ENCODE measurements at regions not wholly inside any gene's neighbourhood (a gene's known extent, or its start where the extent isn't known, plus 50 kb on each side); places are given as distances from the start of the nearest gene placed in this dataset.

DNA sequence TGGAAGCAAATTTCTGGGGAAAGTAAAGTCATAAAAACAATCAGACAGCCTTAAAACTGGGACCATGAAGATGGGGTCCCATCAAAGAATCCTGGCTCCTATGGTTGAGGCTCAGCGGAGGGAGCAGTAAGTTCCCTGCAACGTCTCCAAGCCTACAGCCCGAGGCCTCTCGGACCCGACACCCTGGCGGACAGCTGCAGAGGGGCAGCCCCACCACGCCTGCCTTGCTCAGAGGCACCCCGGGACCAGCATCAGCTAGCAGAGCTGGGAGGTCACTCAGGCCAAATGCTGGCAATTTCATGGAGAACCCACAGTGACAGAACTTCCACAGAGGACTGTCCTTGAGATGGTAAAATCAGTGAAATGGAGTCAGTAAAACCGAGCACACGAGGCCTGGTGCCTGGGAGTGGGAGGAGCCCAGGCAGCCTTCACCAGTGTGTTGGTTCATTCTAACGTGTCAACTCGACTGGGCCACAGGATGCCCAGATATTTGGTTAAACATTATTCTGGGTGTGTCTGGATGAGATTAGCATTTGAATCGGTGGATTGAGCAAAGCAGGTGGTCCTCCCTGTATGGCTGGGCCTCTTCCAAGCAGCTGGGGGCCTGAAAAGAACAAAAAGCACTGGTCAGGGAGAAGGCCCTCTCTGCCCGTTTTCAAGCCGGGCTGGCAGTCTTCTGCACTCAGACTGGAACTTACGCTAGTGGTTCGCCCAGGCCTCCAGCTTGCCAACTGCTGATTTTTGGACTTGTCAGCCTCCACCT is 96.2 kb upstream of the INSIG1 start:
- H3K27ac ChIP-seq (ENCODE audit: low read depth in 2 of 2, low read length in 2 of 2), result no peak overlapping the region
- peaks cover 0 to under 1% of the 10 kb centered on the region in 2 donors for H3K9me3 ChIP-seq (ENCODE audit: control insufficient read depth in 2 of 2, low read length in 2 of 2)
- peaks cover 0 to 3% of the 10 kb centered on the region in 2 donors for H3K4me1 ChIP-seq (ENCODE audit: control insufficient read depth in 2 of 2, insufficient read depth in 2 of 2, low read length in 2 of 2)
- H3K27me3 ChIP-seq (ENCODE audit: control insufficient read depth in 2 of 2, insufficient read depth in 2 of 2, low read length in 2 of 2), result no peaks in the 10 kb centered on the region
- H3K9ac ChIP-seq (ENCODE audit: low read depth in 1 of 2, low read length in 2 of 2), result no peak overlapping the region
- no peaks in the 10 kb centered on the region for H3K36me3 ChIP-seq (ENCODE audit: control insufficient read depth in 2 of 2, insufficient read depth in 2 of 2, low read length in 2 of 2)
- no peak overlapping the region for H3K4me3 ChIP-seq (ENCODE audit: low read length in 2 of 2)

DNA sequence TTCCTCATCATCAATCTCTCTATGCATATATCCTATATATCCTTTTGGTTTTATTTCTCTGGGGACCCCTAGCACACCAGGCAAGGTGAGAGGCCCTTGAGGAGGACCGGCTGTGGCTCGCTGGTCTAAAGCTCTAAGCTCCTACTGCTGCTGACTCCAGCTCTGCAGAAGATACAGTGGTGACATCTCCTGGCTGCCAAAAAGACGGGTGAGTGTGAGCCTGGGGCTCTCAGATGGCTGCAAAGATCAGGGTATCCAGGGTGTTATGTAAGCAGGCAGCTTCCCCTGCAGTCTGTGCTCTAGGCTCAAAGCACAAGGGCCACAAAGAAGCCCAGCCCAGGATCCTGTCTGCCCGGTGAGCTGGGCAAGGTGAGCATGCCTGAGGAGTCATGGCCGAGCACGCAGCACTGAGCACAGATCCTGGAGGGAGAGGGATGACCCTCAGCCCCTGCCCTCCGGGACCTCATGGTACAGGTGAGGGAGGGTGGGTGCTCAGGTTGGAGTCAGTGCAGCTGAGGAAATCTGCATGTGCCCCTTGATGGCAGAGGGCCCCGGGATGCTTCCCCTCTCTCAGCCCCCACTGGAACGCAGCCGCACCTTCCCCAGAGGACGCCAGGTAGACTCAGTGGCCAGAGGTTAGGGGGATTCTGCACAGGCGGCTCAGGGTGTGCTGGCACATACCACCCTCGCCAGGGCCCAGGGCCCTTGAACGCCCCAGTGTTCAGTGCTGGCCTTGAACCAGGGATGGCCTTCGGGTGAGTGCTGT is 95.4 kb upstream of the INSIG1 start:
- Histone ChIP-seq H3K36me3 (ENCODE audit: control insufficient read depth in 2 of 2, insufficient read depth in 2 of 2, low read length in 2 of 2) (no peaks in the 10 kb centered on the region), H3K27ac (ENCODE audit: low read depth in 2 of 2, low read length in 2 of 2) (no peak overlapping the region)

DNA sequence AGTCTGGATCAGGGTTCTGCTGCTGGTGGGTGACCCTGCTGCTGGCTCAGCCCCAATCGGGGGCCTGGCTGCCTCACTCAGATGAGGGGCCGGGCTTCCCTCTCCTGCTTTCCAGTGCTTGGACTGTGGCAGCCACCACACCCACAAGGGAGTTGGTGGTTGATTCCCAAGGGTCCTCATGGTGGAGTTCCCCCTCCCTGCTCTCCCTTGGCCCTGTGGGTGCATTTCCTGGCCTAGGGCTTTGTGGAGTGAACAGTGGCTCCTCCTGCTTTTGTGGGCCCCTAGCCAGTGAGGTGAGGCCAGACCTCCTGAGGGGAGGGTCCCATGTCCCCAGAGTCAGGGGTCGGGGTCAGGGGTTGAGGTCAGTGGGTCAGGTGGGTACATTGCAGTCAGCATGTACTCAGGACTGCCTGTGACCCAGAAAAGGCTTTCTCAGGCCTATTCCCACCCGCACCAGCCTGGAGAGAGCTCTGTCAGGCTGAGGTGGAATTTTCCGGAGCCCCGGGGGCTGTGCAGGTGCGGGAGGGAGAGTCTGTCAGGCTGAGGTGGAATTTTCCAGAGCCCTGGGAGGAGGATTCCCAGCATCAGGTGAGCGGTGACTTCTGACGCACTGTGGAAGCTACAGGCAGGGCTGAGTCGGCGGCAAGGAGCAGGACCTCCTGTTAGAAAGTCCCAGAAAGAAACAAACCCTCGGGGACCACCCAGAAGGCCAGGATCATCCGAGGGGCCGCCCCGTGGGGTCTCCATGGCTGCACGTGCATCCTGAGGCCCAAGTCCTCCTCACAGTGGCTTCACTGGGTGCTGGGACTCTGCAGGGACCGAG is 94.4 kb upstream of the INSIG1 start:
- Histone ChIP-seq H3K27me3 (ENCODE audit: control insufficient read depth in 2 of 2, insufficient read depth in 2 of 2, low read length in 2 of 2) (no peaks in the 10 kb centered on the region), H3K36me3 (ENCODE audit: control insufficient read depth in 2 of 2, insufficient read depth in 2 of 2, low read length in 2 of 2) (no peaks in the 10 kb centered on the region), H3K4me3 (ENCODE audit: low read length in 2 of 2) (no peak overlapping the region), H3K4me1 (ENCODE audit: control insufficient read depth in 2 of 2, insufficient read depth in 2 of 2, low read length in 2 of 2) (peaks cover 0 to 3% of the 10 kb centered on the region in 2 donors), H3K27ac (ENCODE audit: low read depth in 2 of 2, low read length in 2 of 2) (no peak overlapping the region), H3K9me3 (ENCODE audit: control insufficient read depth in 2 of 2, low read length in 2 of 2) (no peaks in the 10 kb centered on the region), H3K9ac (ENCODE audit: low read depth in 1 of 2, low read length in 2 of 2) (no peak overlapping the region)

More for the DNA sequence above, 95.4 kb upstream of the INSIG1 start:
- Histone ChIP-seq H3K4me3 (ENCODE audit: low read length in 2 of 2) (no peak overlapping the region), H3K4me1 (ENCODE audit: control insufficient read depth in 2 of 2, insufficient read depth in 2 of 2, low read length in 2 of 2) (peaks cover 0 to 3% of the 10 kb centered on the region in 2 donors), H3K27me3 (ENCODE audit: control insufficient read depth in 2 of 2, insufficient read depth in 2 of 2, low read length in 2 of 2) (no peaks in the 10 kb centered on the region), H3K9ac (ENCODE audit: low read depth in 1 of 2, low read length in 2 of 2) (no peak overlapping the region), H3K9me3 (ENCODE audit: control insufficient read depth in 2 of 2, low read length in 2 of 2) (no peaks in the 10 kb centered on the region)

DNA sequence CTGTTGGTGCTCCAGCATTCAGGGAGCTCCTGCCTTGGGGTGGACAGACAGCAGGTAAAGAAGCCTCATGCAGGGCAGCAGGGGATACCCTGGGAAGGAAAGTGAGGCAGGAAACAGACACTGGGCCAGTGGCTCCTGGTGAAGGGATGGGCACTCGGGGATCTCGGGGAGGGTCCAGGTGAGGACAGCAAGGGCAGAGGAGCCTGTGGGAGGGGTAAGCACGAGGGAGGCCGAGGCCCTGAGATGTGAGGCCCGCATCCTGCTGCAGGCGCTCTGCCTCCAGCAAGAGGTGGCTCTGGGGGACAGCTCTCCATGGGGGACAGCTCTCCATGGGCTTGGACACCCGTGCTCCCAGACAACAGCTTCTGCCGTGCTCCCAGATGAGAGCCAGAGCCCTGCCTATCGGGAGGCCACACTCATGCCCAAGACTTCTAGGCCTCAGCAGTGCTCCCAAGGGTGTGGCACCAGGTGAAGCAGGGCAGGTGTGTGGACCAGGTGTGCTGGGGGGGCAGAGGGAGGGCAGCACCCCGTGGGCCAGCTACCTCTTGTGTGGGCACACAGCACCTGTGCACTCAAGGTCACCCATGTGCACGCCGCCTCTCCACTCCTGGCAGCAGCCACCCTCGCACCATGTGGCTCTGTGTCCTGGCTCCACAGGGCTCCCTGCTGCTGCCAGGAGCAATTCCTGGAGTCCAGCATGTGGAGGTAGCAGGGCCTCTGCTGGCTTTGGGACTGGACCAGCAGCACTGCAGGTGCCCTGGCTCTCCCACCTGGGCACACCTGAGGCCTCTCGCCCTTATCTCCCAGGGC is 93.6 kb upstream of the INSIG1 start:
- Histone ChIP-seq H3K4me1 (ENCODE audit: control insufficient read depth in 2 of 2, insufficient read depth in 2 of 2, low read length in 2 of 2) (peaks cover 0 to 3% of the 10 kb centered on the region in 2 donors), H3K9me3 (ENCODE audit: control insufficient read depth in 2 of 2, low read length in 2 of 2) (no peaks in the 10 kb centered on the region), H3K36me3 (ENCODE audit: control insufficient read depth in 2 of 2, insufficient read depth in 2 of 2, low read length in 2 of 2) (no peaks in the 10 kb centered on the region), H3K27me3 (ENCODE audit: control insufficient read depth in 2 of 2, insufficient read depth in 2 of 2, low read length in 2 of 2) (no peaks in the 10 kb centered on the region), H3K4me3 (ENCODE audit: low read length in 2 of 2) (no peak overlapping the region), H3K9ac (ENCODE audit: low read depth in 1 of 2, low read length in 2 of 2) (no peak overlapping the region), H3K27ac (ENCODE audit: low read depth in 2 of 2, low read length in 2 of 2) (no peak overlapping the region)

DNA sequence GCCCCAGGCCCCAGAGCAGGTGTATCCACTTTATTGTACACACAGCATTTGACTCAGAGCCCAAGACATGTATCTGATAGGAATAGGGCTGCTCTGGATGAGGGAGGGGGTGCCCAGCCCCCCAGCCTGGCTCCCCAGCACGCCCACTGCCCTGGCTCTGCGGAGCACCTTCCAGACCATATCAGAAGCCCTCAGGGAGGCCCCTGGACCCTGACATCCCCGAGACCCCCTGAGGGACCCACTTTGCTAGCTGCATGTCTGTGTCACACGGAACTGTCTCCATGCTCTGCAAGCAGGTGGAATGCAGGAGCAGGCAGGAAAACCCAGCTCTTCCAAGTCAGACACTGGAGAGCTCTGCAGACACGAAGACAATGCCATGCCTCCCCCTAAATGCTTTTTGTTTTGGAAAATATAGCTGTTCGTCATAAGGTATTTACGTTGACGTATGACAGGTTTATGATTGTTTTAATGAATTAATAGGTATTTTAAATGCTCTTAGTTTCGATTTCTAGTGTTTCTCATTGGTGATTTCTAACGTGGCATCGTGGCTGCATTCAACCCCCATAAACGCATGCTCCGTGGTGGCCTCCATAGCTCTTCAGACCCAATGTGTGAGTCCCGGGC is 92.8 kb upstream of the INSIG1 start:
- Histone ChIP-seq H3K9ac (ENCODE audit: low read depth in 1 of 2, low read length in 2 of 2) (peak overlapping the region in 1 of 2 donors; percentile 57), H3K4me1 (ENCODE audit: control insufficient read depth in 2 of 2, insufficient read depth in 2 of 2, low read length in 2 of 2) (peaks cover 0 to 3% of the 10 kb centered on the region in 2 donors), H3K9me3 (ENCODE audit: control insufficient read depth in 2 of 2, low read length in 2 of 2) (no peaks in the 10 kb centered on the region), H3K4me3 (ENCODE audit: low read length in 2 of 2) (peak overlapping the region; percentile 60 to 81), H3K27me3 (ENCODE audit: control insufficient read depth in 2 of 2, insufficient read depth in 2 of 2, low read length in 2 of 2) (no peaks in the 10 kb centered on the region), H3K36me3 (ENCODE audit: control insufficient read depth in 2 of 2, insufficient read depth in 2 of 2, low read length in 2 of 2) (no peaks in the 10 kb centered on the region), H3K27ac (ENCODE audit: low read depth in 2 of 2, low read length in 2 of 2) (peak overlapping the region; percentile 73 to 91)

DNA sequence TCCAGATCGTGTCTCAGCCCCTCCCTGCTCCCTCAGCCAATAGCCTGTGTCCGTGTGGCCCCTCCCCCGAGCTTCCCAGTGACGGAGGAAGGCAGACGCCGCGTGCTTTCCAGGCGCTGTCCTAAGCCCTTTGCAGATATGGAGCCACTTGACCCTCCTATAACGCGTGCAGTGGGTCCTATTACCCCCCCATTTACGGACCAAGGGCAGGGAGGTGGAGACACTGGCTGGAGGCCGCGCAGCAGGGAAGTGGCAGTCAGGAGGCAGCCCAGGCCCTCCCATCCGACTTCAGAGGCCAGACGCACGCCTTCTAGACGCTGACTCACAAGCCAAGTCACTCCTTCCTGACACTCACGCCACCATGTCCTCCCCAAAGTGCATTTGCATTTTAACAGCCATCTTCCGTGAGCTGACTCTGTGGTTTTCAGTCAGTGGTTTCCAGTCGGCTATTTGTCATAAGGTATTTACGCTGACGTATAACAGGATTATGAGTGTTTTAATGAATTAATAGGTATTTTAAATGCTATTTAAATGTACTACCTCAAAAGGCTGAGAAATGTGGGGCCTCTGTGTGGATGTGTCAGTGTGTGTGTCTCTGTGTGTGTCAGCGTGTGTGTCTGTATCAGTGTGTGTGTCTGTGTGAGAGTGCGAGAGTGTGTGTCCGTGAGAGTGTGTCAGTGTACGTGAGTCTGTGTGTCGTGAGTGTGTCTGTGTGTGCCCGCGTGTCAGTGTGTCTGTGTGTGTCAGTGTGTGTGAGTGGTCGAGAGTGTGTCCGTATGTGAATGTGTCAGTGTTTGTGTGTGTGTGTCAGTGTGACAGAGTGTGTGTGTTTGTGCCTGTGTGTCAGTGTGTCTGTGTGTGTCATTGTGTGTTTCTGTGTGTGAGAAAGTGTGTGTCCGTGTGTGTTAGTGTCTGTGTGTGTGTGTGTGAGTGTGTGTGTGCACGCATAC is 92.0 kb upstream of the INSIG1 start:
- H3K4me3 ChIP-seq (ENCODE audit: low read length in 2 of 2), result peak overlapping the region; percentile 60 to 81

DNA sequence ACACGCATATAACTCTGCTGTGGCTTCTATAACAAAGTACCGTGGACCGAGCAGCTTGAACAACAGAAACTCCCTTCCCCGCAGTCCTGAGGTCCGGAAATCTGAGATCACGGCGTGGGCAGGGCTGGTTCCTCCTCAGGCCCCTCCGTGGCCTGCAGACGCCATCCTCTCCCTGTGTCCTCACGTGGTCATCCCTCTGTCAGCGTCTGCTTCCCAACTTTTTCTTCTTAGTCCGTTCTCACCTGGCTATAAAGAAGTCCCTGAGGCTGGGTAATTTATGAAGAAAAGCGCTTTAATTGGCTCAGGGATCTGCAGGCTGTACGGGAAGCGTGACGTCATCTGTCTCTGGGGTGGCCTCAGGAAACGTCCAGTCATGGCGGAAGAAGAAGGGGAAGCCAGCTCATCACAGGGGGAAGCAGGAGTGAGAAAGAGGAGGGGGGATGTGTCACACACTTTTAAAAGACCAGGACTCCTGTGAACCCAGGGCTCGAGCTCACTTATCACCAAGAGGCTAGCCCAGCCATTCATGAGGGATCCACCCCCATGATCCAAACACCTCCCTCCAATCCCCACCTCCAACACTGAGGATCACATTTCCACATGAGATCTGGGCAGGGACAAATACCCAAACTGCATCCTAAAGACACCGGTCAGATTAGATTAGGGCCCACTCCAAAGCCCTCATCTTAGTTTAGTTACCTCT is 91.2 kb upstream of the INSIG1 start:
- H3K9me3 ChIP-seq (ENCODE audit: control insufficient read depth in 2 of 2, low read length in 2 of 2), result no peaks in the 10 kb centered on the region
- H3K36me3 ChIP-seq (ENCODE audit: control insufficient read depth in 2 of 2, insufficient read depth in 2 of 2, low read length in 2 of 2), result no peaks in the 10 kb centered on the region
- peak overlapping the region; percentile 73 to 91 for H3K27ac ChIP-seq (ENCODE audit: low read depth in 2 of 2, low read length in 2 of 2)
- H3K9ac ChIP-seq (ENCODE audit: low read depth in 1 of 2, low read length in 2 of 2), result peak overlapping the region; percentile 57 to 68
- peaks cover 0 to 3% of the 10 kb centered on the region in 2 donors for H3K4me1 ChIP-seq (ENCODE audit: control insufficient read depth in 2 of 2, insufficient read depth in 2 of 2, low read length in 2 of 2)
- H3K4me3 ChIP-seq (ENCODE audit: low read length in 2 of 2), result peak overlapping the region; percentile 60 to 81
- H3K27me3 ChIP-seq (ENCODE audit: control insufficient read depth in 2 of 2, insufficient read depth in 2 of 2, low read length in 2 of 2), result no peaks in the 10 kb centered on the region

More for the DNA sequence above, 92.0 kb upstream of the INSIG1 start:
- Histone ChIP-seq H3K4me1 (ENCODE audit: control insufficient read depth in 2 of 2, insufficient read depth in 2 of 2, low read length in 2 of 2) (peaks cover 0 to 3% of the 10 kb centered on the region in 2 donors), H3K36me3 (ENCODE audit: control insufficient read depth in 2 of 2, insufficient read depth in 2 of 2, low read length in 2 of 2) (no peaks in the 10 kb centered on the region), H3K9ac (ENCODE audit: low read depth in 1 of 2, low read length in 2 of 2) (peak overlapping the region; percentile 57 to 68), H3K9me3 (ENCODE audit: control insufficient read depth in 2 of 2, low read length in 2 of 2) (no peaks in the 10 kb centered on the region), H3K27me3 (ENCODE audit: control insufficient read depth in 2 of 2, insufficient read depth in 2 of 2, low read length in 2 of 2) (no peaks in the 10 kb centered on the region), H3K27ac (ENCODE audit: low read depth in 2 of 2, low read length in 2 of 2) (peak overlapping the region; percentile 73 to 91)

DNA sequence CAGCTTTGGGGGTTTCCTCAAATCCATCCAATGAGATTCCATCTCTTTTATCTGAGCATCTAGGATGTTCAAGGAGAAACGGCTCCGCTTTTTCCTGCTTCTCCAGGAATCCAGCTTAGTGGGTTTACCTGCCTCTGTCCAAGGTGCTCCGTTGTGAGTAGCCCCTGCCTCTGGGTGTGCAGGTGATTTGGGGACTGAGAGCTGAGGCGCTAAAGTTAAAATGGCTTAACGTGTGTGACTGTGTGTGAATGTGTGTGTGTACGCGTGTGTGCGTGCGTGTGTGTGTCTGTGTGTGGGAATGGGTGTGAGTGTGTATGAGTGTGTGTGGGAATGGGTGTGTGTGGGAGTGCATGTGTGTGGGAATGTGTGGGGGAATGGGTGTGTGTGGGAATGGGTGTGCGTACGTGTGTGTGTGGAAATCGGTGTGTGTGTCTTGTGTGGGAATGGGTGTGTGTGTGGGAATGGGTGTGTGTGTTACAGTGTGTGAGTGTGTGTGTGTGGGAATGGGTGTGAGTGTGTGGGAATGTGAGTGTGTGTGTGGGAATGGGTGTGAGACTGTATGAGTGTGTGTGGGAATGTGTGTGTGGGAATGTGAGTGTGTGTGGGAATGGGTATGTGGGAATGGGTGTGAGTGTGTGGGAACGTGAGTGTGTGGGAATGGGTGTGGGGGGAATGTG is 90.2 kb upstream of the INSIG1 start:
- no peaks in the 10 kb centered on the region for H3K36me3 ChIP-seq (ENCODE audit: control insufficient read depth in 2 of 2, insufficient read depth in 2 of 2, low read length in 2 of 2)
- no peaks in the 10 kb centered on the region for H3K27me3 ChIP-seq (ENCODE audit: control insufficient read depth in 2 of 2, insufficient read depth in 2 of 2, low read length in 2 of 2)
- H3K9me3 ChIP-seq (ENCODE audit: control insufficient read depth in 2 of 2, low read length in 2 of 2), result no peaks in the 10 kb centered on the region
- peaks cover 0 to 3% of the 10 kb centered on the region in 2 donors for H3K4me1 ChIP-seq (ENCODE audit: control insufficient read depth in 2 of 2, insufficient read depth in 2 of 2, low read length in 2 of 2)
- H3K4me3 ChIP-seq (ENCODE audit: low read length in 2 of 2), result no peak overlapping the region
- H3K9ac ChIP-seq (ENCODE audit: low read depth in 1 of 2, low read length in 2 of 2), result no peak overlapping the region
- no peak overlapping the region for H3K27ac ChIP-seq (ENCODE audit: low read depth in 2 of 2, low read length in 2 of 2)
